ENCODE measurements at regions not wholly inside any gene's neighbourhood (a gene's known extent, or its start where the extent isn't known, plus 50 kb on each side); places are given as distances from the start of the nearest gene placed in this dataset.

DNA sequence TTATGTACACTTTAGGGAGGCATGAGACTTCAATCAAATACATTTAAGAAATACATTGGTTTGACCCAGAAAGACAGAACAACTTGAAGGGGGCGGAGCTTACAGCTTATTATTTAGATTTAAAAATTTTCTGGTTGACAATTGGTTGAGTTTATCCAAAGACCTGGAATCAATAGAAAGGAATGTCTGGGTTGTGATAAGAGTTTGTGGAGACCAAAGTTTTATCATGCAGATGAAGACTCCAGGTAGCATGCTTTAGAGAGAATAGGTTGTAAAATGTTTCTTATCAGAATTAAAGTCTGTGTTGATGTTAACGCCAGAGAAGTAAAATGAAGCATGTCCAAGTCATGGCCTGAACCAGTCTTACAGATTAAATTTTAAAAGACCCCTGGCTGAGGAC lies 757.8 kb upstream of the ADGRB3 start:
- Histone ChIP-seq H3K79me2 (ENCODE audit: insufficient read depth, low read depth) (no peaks in the 10 kb centered on the region), H2AFZ (ENCODE audit: low read depth) (no peak overlapping the region), H3K4me1 (ENCODE audit: low read depth, poor library complexity, severe bottlenecking) (no peaks in the 10 kb centered on the region), H3K4me2 (no peak overlapping the region), H4K20me1 (ENCODE audit: insufficient read depth) (no peaks in the 10 kb centered on the region), H3K9ac (no peak overlapping the region), H3K27me3 (ENCODE audit: insufficient read depth, low read depth) (no peaks in the 10 kb centered on the region), H3K4me3 (IDR thresholded peaks at IDR 0.05; ENCODE audit: insufficient read depth, low read depth, low read length) (no peak overlapping the region), H3K27ac (no peak overlapping the region), H3K36me3 (ENCODE audit: insufficient read depth) (no peaks in the 10 kb centered on the region)
- TF ChIP-seq, protein P1, sequence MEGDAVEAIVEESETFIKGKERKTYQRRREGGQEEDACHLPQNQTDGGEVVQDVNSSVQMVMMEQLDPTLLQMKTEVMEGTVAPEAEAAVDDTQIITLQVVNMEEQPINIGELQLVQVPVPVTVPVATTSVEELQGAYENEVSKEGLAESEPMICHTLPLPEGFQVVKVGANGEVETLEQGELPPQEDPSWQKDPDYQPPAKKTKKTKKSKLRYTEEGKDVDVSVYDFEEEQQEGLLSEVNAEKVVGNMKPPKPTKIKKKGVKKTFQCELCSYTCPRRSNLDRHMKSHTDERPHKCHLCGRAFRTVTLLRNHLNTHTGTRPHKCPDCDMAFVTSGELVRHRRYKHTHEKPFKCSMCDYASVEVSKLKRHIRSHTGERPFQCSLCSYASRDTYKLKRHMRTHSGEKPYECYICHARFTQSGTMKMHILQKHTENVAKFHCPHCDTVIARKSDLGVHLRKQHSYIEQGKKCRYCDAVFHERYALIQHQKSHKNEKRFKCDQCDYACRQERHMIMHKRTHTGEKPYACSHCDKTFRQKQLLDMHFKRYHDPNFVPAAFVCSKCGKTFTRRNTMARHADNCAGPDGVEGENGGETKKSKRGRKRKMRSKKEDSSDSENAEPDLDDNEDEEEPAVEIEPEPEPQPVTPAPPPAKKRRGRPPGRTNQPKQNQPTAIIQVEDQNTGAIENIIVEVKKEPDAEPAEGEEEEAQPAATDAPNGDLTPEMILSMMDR (conservative IDR thresholded peaks at IDR 0.05; ENCODE audit: low read depth, low read length), result no peak

DNA sequence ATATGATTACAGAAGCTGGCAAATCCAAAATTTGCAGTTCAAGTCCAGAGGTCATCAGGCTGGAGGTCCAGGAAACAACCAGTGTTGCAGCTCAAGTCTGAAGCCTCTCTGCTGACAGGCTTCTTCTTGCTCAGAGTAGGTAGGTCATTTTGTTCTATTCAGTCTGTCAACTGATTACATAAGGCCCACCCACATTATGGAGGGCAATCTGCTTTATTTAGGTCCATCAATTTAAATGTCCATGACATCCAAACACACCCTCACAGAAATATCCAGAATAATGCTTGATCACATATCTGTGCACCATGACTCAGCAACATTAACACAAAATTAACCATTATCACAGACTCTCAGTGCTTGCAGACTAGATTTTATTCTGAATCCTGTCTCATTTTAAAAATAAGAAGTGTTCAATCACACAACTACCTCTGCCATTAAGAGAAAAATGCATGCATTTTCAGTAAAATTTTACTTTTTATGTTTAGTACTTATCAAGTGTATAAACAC lies 759.2 kb upstream of the ADGRB3 start:
- Histone ChIP-seq H4K20me1 (ENCODE audit: insufficient read depth) (no peaks in the 10 kb centered on the region), H2AFZ (ENCODE audit: low read depth) (no peak overlapping the region), H3K4me2 (no peak overlapping the region), H3K4me1 (ENCODE audit: low read depth, poor library complexity, severe bottlenecking) (no peaks in the 10 kb centered on the region), H3K9ac (no peak overlapping the region), H3K27me3 (ENCODE audit: insufficient read depth, low read depth) (no peaks in the 10 kb centered on the region), H3K4me3 (IDR thresholded peaks at IDR 0.05; ENCODE audit: insufficient read depth, low read depth, low read length) (no peak overlapping the region), H3K27ac (no peak overlapping the region), H3K79me2 (ENCODE audit: insufficient read depth, low read depth) (no peaks in the 10 kb centered on the region), H3K36me3 (ENCODE audit: insufficient read depth) (no peaks in the 10 kb centered on the region)
- TF ChIP-seq, protein P1 (conservative IDR thresholded peaks at IDR 0.05; ENCODE audit: low read depth, low read length), result no peak

DNA sequence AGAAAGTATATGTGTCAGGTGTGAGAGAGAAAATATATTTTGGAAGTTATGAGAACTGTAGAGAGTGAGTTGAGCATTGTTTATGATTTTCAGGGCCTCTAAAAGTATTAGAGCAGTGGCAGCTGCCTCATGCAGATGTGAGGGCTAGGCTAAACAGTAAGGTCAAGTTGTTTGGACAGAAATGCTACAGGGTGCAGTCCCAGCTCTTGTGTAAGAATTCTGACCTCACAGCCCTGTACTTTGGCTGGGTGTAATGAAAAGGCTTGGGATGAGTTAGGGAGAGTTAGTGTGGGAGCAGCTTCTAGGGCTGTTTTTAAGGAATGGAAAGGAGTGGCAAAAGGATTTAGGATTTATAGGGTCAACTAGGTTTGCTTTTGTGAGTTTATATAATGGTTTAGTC lies 764.8 kb upstream of the ADGRB3 start:
- Histone ChIP-seq H3K27me3 (ENCODE audit: insufficient read depth, low read depth) (no peaks in the 10 kb centered on the region), H2AFZ (ENCODE audit: low read depth) (no peak overlapping the region), H3K79me2 (ENCODE audit: insufficient read depth, low read depth) (no peaks in the 10 kb centered on the region), H3K36me3 (ENCODE audit: insufficient read depth) (no peaks in the 10 kb centered on the region), H3K4me3 (IDR thresholded peaks at IDR 0.05; ENCODE audit: insufficient read depth, low read depth, low read length) (no peak overlapping the region), H3K9ac (no peak overlapping the region), H3K4me2 (no peak overlapping the region), H3K4me1 (ENCODE audit: low read depth, poor library complexity, severe bottlenecking) (no peaks in the 10 kb centered on the region), H3K27ac (no peak overlapping the region), H4K20me1 (ENCODE audit: insufficient read depth) (no peaks in the 10 kb centered on the region)
- TF ChIP-seq, protein P1 (conservative IDR thresholded peaks at IDR 0.05; ENCODE audit: low read depth, low read length), result no peak

DNA sequence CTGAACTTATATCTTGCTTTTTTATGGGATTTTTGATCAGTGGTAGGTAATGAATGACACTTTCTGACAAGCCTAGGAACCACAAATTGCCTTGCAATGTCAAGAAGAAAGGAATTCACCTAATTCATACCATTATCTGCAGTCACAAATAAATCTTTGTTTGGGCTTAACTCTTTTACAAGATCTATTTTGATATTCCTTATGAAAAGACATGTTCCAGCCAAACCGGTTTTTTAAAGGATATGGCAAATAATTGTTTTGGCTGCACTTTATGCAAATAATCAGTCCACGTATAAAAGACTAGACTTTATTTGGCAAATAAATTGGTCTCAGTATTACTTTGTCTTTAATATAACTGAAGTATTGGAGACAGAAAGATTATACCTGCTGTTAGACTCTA lies 771.7 kb upstream of the ADGRB3 start:
- Histone ChIP-seq H3K27ac (no peak overlapping the region), H3K9ac (no peak overlapping the region), H3K4me1 (ENCODE audit: low read depth, poor library complexity, severe bottlenecking) (no peaks in the 10 kb centered on the region), H4K20me1 (ENCODE audit: insufficient read depth) (no peaks in the 10 kb centered on the region), H3K79me2 (ENCODE audit: insufficient read depth, low read depth) (no peaks in the 10 kb centered on the region), H3K36me3 (ENCODE audit: insufficient read depth) (no peaks in the 10 kb centered on the region), H3K4me2 (no peak overlapping the region), H2AFZ (ENCODE audit: low read depth) (no peak overlapping the region), H3K4me3 (IDR thresholded peaks at IDR 0.05; ENCODE audit: insufficient read depth, low read depth, low read length) (no peak overlapping the region), H3K27me3 (ENCODE audit: insufficient read depth, low read depth) (no peaks in the 10 kb centered on the region)
- TF ChIP-seq, protein P1 (conservative IDR thresholded peaks at IDR 0.05; ENCODE audit: low read depth, low read length), result no peak
